ENCODE measurements at regions not wholly inside any gene's neighbourhood (a gene's known extent, or its start where the extent isn't known, plus 50 kb on each side); places are given as distances from the start of the nearest gene placed in this dataset.

DNA sequence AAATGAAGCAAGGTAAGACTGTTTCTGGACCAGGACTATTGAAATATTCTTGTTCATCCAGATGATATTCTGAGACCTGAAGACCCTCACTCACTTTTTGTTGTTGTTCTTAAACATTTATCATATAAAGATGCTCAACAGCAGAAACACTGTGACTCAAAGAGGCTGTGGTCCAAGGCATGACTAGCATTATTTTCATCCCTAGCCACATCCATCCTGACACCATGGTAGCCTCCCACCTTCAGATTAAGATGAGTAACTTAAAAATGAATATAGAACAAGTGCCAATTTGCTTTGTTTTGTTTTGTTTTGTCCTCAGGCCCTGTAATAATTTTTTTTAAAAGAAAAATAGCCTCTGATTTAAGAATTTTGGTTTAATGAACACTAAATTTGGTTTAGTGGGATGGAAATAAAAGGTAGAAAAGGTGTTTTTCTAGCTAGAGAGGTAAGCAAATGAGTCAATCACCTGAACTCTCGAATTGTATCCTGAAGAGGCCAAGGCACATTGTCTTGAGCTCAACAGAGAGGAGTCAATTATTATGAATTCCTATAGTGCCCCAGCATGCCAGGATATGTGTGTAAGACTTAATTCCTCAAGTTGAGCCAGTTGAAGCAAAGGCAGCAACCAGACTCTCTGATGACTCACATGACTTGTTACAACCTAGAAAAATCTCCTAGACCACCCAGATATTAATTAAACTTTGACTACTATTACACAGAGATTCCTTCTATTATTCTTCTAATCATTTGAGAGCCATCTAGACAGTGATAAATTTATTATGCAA is 380.1 kb upstream of the TUSC1 start:
- H3K79me2 ChIP-seq (ENCODE audit: insufficient read depth, low read length), result no peaks in the 10 kb centered on the region
- TF ChIP-seq, protein P1, sequence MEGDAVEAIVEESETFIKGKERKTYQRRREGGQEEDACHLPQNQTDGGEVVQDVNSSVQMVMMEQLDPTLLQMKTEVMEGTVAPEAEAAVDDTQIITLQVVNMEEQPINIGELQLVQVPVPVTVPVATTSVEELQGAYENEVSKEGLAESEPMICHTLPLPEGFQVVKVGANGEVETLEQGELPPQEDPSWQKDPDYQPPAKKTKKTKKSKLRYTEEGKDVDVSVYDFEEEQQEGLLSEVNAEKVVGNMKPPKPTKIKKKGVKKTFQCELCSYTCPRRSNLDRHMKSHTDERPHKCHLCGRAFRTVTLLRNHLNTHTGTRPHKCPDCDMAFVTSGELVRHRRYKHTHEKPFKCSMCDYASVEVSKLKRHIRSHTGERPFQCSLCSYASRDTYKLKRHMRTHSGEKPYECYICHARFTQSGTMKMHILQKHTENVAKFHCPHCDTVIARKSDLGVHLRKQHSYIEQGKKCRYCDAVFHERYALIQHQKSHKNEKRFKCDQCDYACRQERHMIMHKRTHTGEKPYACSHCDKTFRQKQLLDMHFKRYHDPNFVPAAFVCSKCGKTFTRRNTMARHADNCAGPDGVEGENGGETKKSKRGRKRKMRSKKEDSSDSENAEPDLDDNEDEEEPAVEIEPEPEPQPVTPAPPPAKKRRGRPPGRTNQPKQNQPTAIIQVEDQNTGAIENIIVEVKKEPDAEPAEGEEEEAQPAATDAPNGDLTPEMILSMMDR (IDR thresholded peaks at IDR 0.05; ENCODE audit: low read length), result no peak
- no peak for TF ChIP-seq EZH2 (IDR thresholded peaks at IDR 0.05; ENCODE audit: borderline replicate concordance, low read length)
- no peak overlapping the region for H3K4me3 ChIP-seq (ENCODE audit: low read depth, low read length, poor library complexity, severe bottlenecking)
- no peaks in the 10 kb centered on the region for H3K36me3 ChIP-seq (ENCODE audit: insufficient read depth, low read length)
- no peaks in the 10 kb centered on the region for H4K20me1 ChIP-seq (ENCODE audit: insufficient read depth, low read length)
- H3K4me2 ChIP-seq (ENCODE audit: low read length), result no peak overlapping the region
- no peaks in the 10 kb centered on the region for H3K9me2 ChIP-seq (ENCODE audit: low read depth, low read length)
- no peaks in the 10 kb centered on the region for H3K4me1 ChIP-seq (ENCODE audit: insufficient read depth, low read length, severe bottlenecking)
- no peak overlapping the region for H3K9ac ChIP-seq (ENCODE audit: low read length)
- no peaks in the 10 kb centered on the region for H3F3A ChIP-seq (ENCODE audit: insufficient read depth, low read length)
- H3K9me3 ChIP-seq (ENCODE audit: low read length), result no peaks in the 10 kb centered on the region
- no peak overlapping the region for H3K27ac ChIP-seq (ENCODE audit: low read depth, low read length, poor library complexity, severe bottlenecking)
- no peaks in the 10 kb centered on the region for H3K27me3 ChIP-seq (ENCODE audit: insufficient read depth, low read length)
- H2AFZ ChIP-seq (ENCODE audit: low read length), result no peak overlapping the region

- no peak overlapping the region for H3K4me2 ChIP-seq (ENCODE audit: low read length)
- H3K79me2 ChIP-seq (ENCODE audit: insufficient read depth, low read length), result no peaks in the 10 kb centered on the region
- no peaks in the 10 kb centered on the region for H3F3A ChIP-seq (ENCODE audit: insufficient read depth, low read length)
- no peak overlapping the region for H3K4me3 ChIP-seq (ENCODE audit: low read depth, low read length, poor library complexity, severe bottlenecking)
- H3K9me3 ChIP-seq (ENCODE audit: low read length), result no peaks in the 10 kb centered on the region
- H4K20me1 ChIP-seq (ENCODE audit: insufficient read depth, low read length), result no peaks in the 10 kb centered on the region
- H3K27ac ChIP-seq (ENCODE audit: low read depth, low read length, poor library complexity, severe bottlenecking), result no peak overlapping the region
- no peak overlapping the region for H3K9ac ChIP-seq (ENCODE audit: low read length)
- TF ChIP-seq, protein P1 (IDR thresholded peaks at IDR 0.05; ENCODE audit: low read length), result no peak
- TF ChIP-seq EZH2 (IDR thresholded peaks at IDR 0.05; ENCODE audit: borderline replicate concordance, low read length), result no peak
- H3K36me3 ChIP-seq (ENCODE audit: insufficient read depth, low read length), result no peaks in the 10 kb centered on the region
- H3K27me3 ChIP-seq (ENCODE audit: insufficient read depth, low read length), result no peaks in the 10 kb centered on the region
- H2AFZ ChIP-seq (ENCODE audit: low read length), result no peak overlapping the region
- H3K4me1 ChIP-seq (ENCODE audit: insufficient read depth, low read length, severe bottlenecking), result no peaks in the 10 kb centered on the region
- H3K9me2 ChIP-seq (ENCODE audit: low read depth, low read length), result no peaks in the 10 kb centered on the region
These were observed 378.8 kb upstream of the TUSC1 start for GRCh38 chr9:26057050-26057449.

GRCh38 chr9:26054600-26055520 is 376.6 kb upstream of the TUSC1 start:
- no peak overlapping the region for H3K4me3 ChIP-seq (ENCODE audit: low read depth, low read length, poor library complexity, severe bottlenecking)
- H3K36me3 ChIP-seq (ENCODE audit: insufficient read depth, low read length), result no peaks in the 10 kb centered on the region
- H3K4me1 ChIP-seq (ENCODE audit: insufficient read depth, low read length, severe bottlenecking), result no peaks in the 10 kb centered on the region
- no peaks in the 10 kb centered on the region for H3K27me3 ChIP-seq (ENCODE audit: insufficient read depth, low read length)
- no peaks in the 10 kb centered on the region for H3K9me3 ChIP-seq (ENCODE audit: low read length)
- no peaks in the 10 kb centered on the region for H3K9me2 ChIP-seq (ENCODE audit: low read depth, low read length)
- TF ChIP-seq, protein P1 (IDR thresholded peaks at IDR 0.05; ENCODE audit: low read length), result no peak
- no peak for TF ChIP-seq EZH2 (IDR thresholded peaks at IDR 0.05; ENCODE audit: borderline replicate concordance, low read length)
- H3K27ac ChIP-seq (ENCODE audit: low read depth, low read length, poor library complexity, severe bottlenecking), result no peak overlapping the region
- no peaks in the 10 kb centered on the region for H3F3A ChIP-seq (ENCODE audit: insufficient read depth, low read length)
- no peak overlapping the region for H3K4me2 ChIP-seq (ENCODE audit: low read length)
- H4K20me1 ChIP-seq (ENCODE audit: insufficient read depth, low read length), result no peaks in the 10 kb centered on the region
- no peaks in the 10 kb centered on the region for H3K79me2 ChIP-seq (ENCODE audit: insufficient read depth, low read length)
- no peak overlapping the region for H3K9ac ChIP-seq (ENCODE audit: low read length)
- no peak overlapping the region for H2AFZ ChIP-seq (ENCODE audit: low read length)
